ENCODE measurements at regions not wholly inside any gene's neighbourhood (a gene's known extent, or its start where the extent isn't known, plus 50 kb on each side); places are given as distances from the start of the nearest gene placed in this dataset.

GRCh38 chr11:104820431-104820830, 77.8 kb downstream of the CASP12 start:
- no peak for TF ChIP-seq USF1 (IDR thresholded peaks at IDR 0.05)
- no peak for TF ChIP-seq REST (IDR thresholded peaks at IDR 0.05; ENCODE audit: low read depth)
- TF ChIP-seq NFIC (IDR thresholded peaks at IDR 0.05), result no peak
- TF ChIP-seq CREB1 (IDR thresholded peaks at IDR 0.05; ENCODE audit: low read depth), result no peak
- TF ChIP-seq FOXM1 (IDR thresholded peaks at IDR 0.05; ENCODE audit: borderline replicate concordance, low read depth), result no peak
- TF ChIP-seq TEAD4 (IDR thresholded peaks at IDR 0.05), result no peak
- no peak for TF ChIP-seq CEBPB (IDR thresholded peaks at IDR 0.05)
- no peak for TF ChIP-seq TCF12 (IDR thresholded peaks at IDR 0.05; ENCODE audit: low read depth)
- TF ChIP-seq RAD21 (IDR thresholded peaks at IDR 0.05; ENCODE audit: low read depth), result no peak
- no peak for TF ChIP-seq TAF1 (IDR thresholded peaks at IDR 0.05; ENCODE audit: low read depth)
- TF ChIP-seq MAX (IDR thresholded peaks at IDR 0.05), result no peak
- TF ChIP-seq EGR1 (IDR thresholded peaks at IDR 0.05), result no peak
- no peak for TF ChIP-seq YY1 (IDR thresholded peaks at IDR 0.05; ENCODE audit: low read depth)
- TF ChIP-seq ZBTB7A (IDR thresholded peaks at IDR 0.05; ENCODE audit: low read depth), result no peak
- no peak for TF ChIP-seq EP300 (IDR thresholded peaks at IDR 0.05; ENCODE audit: borderline replicate concordance)

- TF ChIP-seq TEAD4 (IDR thresholded peaks at IDR 0.05), result no peak
Observed at GRCh38 chr11:104819603-104820002, 78.7 kb downstream of the CASP12 start.

GRCh38 chr11:104819107-104819506, 79.2 kb downstream of the CASP12 start:
- TF ChIP-seq FOXM1 (IDR thresholded peaks at IDR 0.05; ENCODE audit: borderline replicate concordance, low read depth), result no peak
- no peak for TF ChIP-seq REST (IDR thresholded peaks at IDR 0.05; ENCODE audit: low read depth)
- TF ChIP-seq EP300 (IDR thresholded peaks at IDR 0.05; ENCODE audit: borderline replicate concordance), result no peak

GRCh38 chr11:104817973-104818372, 80.3 kb downstream of the CASP12 start:
- TF ChIP-seq RAD21 (IDR thresholded peaks at IDR 0.05; ENCODE audit: low read depth) (no peak), TEAD4 (IDR thresholded peaks at IDR 0.05) (no peak), USF1 (IDR thresholded peaks at IDR 0.05) (no peak), FOXM1 (IDR thresholded peaks at IDR 0.05; ENCODE audit: borderline replicate concordance, low read depth) (no peak), REST (IDR thresholded peaks at IDR 0.05; ENCODE audit: low read depth) (no peak), NFIC (IDR thresholded peaks at IDR 0.05) (no peak), TCF12 (IDR thresholded peaks at IDR 0.05; ENCODE audit: low read depth) (no peak), EP300 (IDR thresholded peaks at IDR 0.05; ENCODE audit: borderline replicate concordance) (no peak), EGR1 (IDR thresholded peaks at IDR 0.05) (no peak), CREB1 (IDR thresholded peaks at IDR 0.05; ENCODE audit: low read depth) (no peak), MAX (IDR thresholded peaks at IDR 0.05) (no peak), ZBTB7A (IDR thresholded peaks at IDR 0.05; ENCODE audit: low read depth) (no peak), CEBPB (IDR thresholded peaks at IDR 0.05) (no peak)

- TF ChIP-seq CREB1 (IDR thresholded peaks at IDR 0.05; ENCODE audit: low read depth), result no peak
Observed at GRCh38 chr11:104813532-104813931, 84.7 kb downstream of the CASP12 start.
